Left lung (tissue), 4 donors: ENCODE measurements at regions not wholly inside any gene's neighbourhood (a gene's known extent, or its start where the extent isn't known, plus 50 kb on each side); places are given as distances from the start of the nearest gene placed in this dataset.
A peak's percentile ranks its signal among the peaks of the same experiment; 100 is the strongest.

Experiments
- ATAC-seq: fragments of 200-7000 bp; cut with Tn5 transposase; one replicate; pipeline ENCODE4 v1.9.1; 2020; ENCODE audit warnings: moderate library complexity
- DNase-seq, 4 donors: peaks; one replicate each; pipeline ENCODE4 v3.0.0-alpha.2; 2013 to 2020
- H3K27ac ChIP-seq, 2 donors: fragments of 200-600 bp; sonication (generic) in 1 of 2; one replicate each; pipeline versions ENCODE4 v1.5.0 to v1.8.0; 2020 to 2021
- H3K27me3 ChIP-seq, 2 donors: fragments of 200-600 bp; sonication (generic) in 1 of 2; one replicate each; pipeline versions ENCODE4 v1.5.0 to v1.8.0; 2020 to 2021
- H3K36me3 ChIP-seq, 2 donors: fragments of 200-600 bp; sonication (generic) in 1 of 2; one replicate each; pipeline versions ENCODE4 v1.5.0 to v1.8.0; 2020 to 2021
- H3K4me1 ChIP-seq, 2 donors: fragments of 200-600 bp; one replicate each; pipeline ENCODE4 v1.8.0; 2021
- H3K4me3 ChIP-seq, 2 donors: fragments of 200-600 bp; sonication (generic) in 1 of 2; one replicate each; pipeline versions ENCODE4 v1.5.0 to v1.8.0; 2020 to 2021; ENCODE audit warnings: mild to moderate bottlenecking in 1 of 2
- H3K9me3 ChIP-seq, 2 donors: fragments of 200-600 bp; sonication (generic) in 1 of 2; one replicate each; pipeline versions ENCODE4 v1.5.0 to v1.8.0; 2020 to 2021
- intact Hi-C, 2 donors: fragments of 100-400 bp; cut with DNase I; formaldehyde crosslinking; loops; one replicate each; pipeline versions ENCODE4 v1.11.2 to v1.14.2; 2022
- TF ChIP-seq, protein P1 (sequence below), 2 donors: fragments of 200-600 bp; sonication (generic) in 1 of 2; IDR thresholded peaks; one replicate each; pipeline versions ENCODE4 v1.5.0 to v1.8.0; 2021; ENCODE audit warnings: antibody characterized with exemption in 2 of 2
- donor health status: DM: no; HTN: yes; CAD: no.
- donor health status: DM: no; HTN: no; CAD: no.

- Histone ChIP-seq H3K9me3 (no peaks in the 10 kb centered on the region), H3K27ac (no peak overlapping the region), H3K36me3 (no peaks in the 10 kb centered on the region), H3K4me1 (no peaks in the 10 kb centered on the region), H3K4me3 (no peak overlapping the region), H3K27me3 (no peaks in the 10 kb centered on the region)
- TF ChIP-seq, protein P1, sequence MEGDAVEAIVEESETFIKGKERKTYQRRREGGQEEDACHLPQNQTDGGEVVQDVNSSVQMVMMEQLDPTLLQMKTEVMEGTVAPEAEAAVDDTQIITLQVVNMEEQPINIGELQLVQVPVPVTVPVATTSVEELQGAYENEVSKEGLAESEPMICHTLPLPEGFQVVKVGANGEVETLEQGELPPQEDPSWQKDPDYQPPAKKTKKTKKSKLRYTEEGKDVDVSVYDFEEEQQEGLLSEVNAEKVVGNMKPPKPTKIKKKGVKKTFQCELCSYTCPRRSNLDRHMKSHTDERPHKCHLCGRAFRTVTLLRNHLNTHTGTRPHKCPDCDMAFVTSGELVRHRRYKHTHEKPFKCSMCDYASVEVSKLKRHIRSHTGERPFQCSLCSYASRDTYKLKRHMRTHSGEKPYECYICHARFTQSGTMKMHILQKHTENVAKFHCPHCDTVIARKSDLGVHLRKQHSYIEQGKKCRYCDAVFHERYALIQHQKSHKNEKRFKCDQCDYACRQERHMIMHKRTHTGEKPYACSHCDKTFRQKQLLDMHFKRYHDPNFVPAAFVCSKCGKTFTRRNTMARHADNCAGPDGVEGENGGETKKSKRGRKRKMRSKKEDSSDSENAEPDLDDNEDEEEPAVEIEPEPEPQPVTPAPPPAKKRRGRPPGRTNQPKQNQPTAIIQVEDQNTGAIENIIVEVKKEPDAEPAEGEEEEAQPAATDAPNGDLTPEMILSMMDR (IDR thresholded peaks at IDR 0.05): no peak
- ATAC-seq (peak; percentile 65), DNase-seq (peak in 1 of 4 donors; percentile 12)
- intact Hi-C loops: no loop called here
These were observed 233.9 kb upstream of the CACNA2D1 start for GRCh38 chr7:82677493-82677892.

DNA sequence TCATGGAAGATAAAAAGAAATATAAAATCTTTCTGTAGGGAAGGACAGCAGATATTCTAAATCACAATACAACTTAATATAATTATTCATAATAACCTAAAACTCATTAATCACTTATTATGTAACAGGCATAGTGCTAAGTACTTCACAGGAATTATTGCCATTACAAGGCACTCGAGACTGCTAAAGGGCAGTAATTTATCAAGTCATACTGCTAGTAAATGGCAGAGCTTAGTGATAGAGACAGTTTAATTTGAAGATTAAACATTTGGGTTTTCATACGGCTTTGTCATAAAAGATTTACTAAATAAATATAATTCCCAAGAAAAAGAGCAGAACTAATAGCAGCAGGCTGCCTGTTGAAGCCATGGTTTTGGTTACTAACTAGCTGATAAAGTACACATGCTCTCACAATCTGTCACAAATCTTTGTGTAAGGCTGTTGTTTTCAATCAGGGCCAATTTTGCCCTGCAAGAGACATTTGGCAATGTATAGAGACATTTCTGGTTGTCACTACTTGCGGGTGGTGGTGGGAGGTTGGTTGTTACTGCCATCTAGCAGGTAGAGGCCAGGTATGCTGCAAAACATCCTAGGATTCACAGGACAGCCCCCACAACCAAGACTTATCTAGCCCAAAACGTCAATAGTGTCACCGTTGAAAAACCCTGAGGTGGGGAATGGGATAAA is 233.3 kb upstream of the CACNA2D1 start:
- H3K4me3 ChIP-seq: no peak overlapping the region
- no peak overlapping the region for H3K27ac ChIP-seq
- intact Hi-C loops: no loop called here
- H3K36me3 ChIP-seq: no peaks in the 10 kb centered on the region
- DNase-seq (no peak), ATAC-seq (no peak)
- H3K4me1 ChIP-seq: no peaks in the 10 kb centered on the region
- TF ChIP-seq, protein P1 (IDR thresholded peaks at IDR 0.05): no peak
- no peaks in the 10 kb centered on the region for H3K9me3 ChIP-seq
- H3K27me3 ChIP-seq: no peaks in the 10 kb centered on the region

GRCh38 chr7:82675396-82675795 is 231.8 kb upstream of the CACNA2D1 start:
- Histone ChIP-seq H3K27me3 (no peaks in the 10 kb centered on the region), H3K36me3 (no peaks in the 10 kb centered on the region), H3K4me1 (no peaks in the 10 kb centered on the region), H3K27ac (no peak overlapping the region), H3K4me3 (no peak overlapping the region), H3K9me3 (no peaks in the 10 kb centered on the region)
- no peak for ATAC-seq
- TF ChIP-seq, protein P1 (IDR thresholded peaks at IDR 0.05): no peak
- no peak for DNase-seq
- intact Hi-C loops: no loop called here

- TF ChIP-seq, protein P1 (IDR thresholded peaks at IDR 0.05): no peak
- ATAC-seq: no peak
- Histone ChIP-seq H3K9me3 (no peaks in the 10 kb centered on the region), H3K36me3 (no peaks in the 10 kb centered on the region), H3K27me3 (no peaks in the 10 kb centered on the region), H3K4me1 (no peaks in the 10 kb centered on the region), H3K4me3 (no peak overlapping the region), H3K27ac (no peak overlapping the region)
- intact Hi-C loops: no loop called here
- no peak for DNase-seq
These were observed 230.7 kb upstream of the CACNA2D1 start for GRCh38 chr7:82674268-82674667.

DNA sequence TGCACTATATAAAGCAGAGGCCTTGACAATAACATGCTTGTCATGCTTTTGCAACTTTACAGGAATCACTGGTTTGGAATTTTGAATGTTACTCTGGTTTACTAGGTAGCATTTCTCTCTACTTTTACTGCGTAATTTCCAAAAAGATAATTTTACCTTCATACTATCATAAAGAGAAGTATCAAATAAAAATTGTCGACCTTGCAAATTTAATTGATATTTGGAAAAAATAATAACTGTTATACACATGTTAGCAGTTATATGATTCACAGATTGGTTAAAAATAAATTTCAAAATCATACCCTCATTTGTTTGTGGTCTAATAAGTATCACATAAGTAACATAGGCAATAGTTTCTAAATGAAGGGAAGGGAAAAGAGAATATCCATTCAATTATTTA is 228.5 kb upstream of the CACNA2D1 start:
- H3K4me1 ChIP-seq: no peaks in the 10 kb centered on the region
- no peaks in the 10 kb centered on the region for H3K9me3 ChIP-seq
- intact Hi-C loops: no loop called here
- TF ChIP-seq, protein P1 (IDR thresholded peaks at IDR 0.05): no peak
- ATAC-seq (no peak), DNase-seq (no peak)
- H3K27me3 ChIP-seq: no peaks in the 10 kb centered on the region
- H3K4me3 ChIP-seq: no peak overlapping the region
- H3K36me3 ChIP-seq: no peaks in the 10 kb centered on the region
- no peak overlapping the region for H3K27ac ChIP-seq
